ENCODE measurements at regions not wholly inside any gene's neighbourhood (a gene's known extent, or its start where the extent isn't known, plus 50 kb on each side); places are given as distances from the start of the nearest gene placed in this dataset.
"Not testable (repeated sequence)": the region's sequence is repeated elsewhere in the genome, so short reads cannot be mapped to it uniquely, and the experiment has no call there.

DNA sequence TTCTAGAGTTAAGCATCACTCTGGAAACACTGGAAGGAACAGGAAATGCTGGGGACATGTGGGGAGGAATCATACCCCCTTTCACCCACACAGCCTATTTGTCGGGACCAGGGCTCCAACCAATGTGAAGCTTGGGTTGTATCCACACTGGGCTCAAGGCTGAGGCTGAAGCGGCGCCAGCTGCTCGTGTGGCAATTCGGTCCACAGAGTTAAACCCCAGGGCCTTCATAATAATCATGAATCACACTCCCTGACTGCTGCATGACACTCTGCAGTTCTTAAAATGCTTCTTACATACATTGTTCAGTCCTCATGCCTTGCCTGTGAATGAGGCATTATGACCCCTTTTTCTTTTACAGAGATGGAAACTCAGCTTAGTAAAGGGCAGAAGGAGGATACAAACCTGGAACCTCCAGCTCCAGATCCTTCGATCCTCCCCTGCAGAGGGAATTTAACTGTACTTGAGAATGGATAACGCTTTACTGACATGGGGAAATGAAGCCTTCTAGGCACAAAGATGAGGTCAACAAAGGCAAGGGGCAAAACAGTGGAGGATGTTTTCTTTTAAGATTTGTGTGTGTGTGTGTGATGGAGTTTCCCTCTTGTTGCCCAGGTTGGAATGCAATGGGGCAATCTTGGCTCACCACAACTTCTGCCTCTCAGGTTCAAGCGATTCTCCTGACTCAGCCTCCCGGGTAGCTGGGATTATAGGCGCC is 72.7 kb downstream of the SOX9 start:
- H3K4me3 Mint-ChIP-seq (ENCODE audit: unreplicated experiment), result no peak overlapping the region
- no peaks in the 10 kb centered on the region for H3K9me3 Mint-ChIP-seq (ENCODE audit: unreplicated experiment)
- peaks cover 2% of the 10 kb centered on the region for H3K27me3 Mint-ChIP-seq (ENCODE audit: unreplicated experiment)
- H3K4me1 Mint-ChIP-seq (ENCODE audit: unreplicated experiment), result no peaks in the 10 kb centered on the region
- DNase-seq (ENCODE audit: low spot score), result no peak
- no peak overlapping the region for H3K27ac Mint-ChIP-seq (ENCODE audit: unreplicated experiment)
- peaks cover 3% of the 10 kb centered on the region for H3K36me3 Mint-ChIP-seq (ENCODE audit: low read depth, unreplicated experiment)
- TF ChIP-seq, protein P1, sequence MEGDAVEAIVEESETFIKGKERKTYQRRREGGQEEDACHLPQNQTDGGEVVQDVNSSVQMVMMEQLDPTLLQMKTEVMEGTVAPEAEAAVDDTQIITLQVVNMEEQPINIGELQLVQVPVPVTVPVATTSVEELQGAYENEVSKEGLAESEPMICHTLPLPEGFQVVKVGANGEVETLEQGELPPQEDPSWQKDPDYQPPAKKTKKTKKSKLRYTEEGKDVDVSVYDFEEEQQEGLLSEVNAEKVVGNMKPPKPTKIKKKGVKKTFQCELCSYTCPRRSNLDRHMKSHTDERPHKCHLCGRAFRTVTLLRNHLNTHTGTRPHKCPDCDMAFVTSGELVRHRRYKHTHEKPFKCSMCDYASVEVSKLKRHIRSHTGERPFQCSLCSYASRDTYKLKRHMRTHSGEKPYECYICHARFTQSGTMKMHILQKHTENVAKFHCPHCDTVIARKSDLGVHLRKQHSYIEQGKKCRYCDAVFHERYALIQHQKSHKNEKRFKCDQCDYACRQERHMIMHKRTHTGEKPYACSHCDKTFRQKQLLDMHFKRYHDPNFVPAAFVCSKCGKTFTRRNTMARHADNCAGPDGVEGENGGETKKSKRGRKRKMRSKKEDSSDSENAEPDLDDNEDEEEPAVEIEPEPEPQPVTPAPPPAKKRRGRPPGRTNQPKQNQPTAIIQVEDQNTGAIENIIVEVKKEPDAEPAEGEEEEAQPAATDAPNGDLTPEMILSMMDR (IDR thresholded peaks at IDR 0.05; ENCODE audit: unreplicated experiment), result no peak

GRCh38 chr17:72194107-72194440 is 73.3 kb downstream of the SOX9 start:
- H3K9me3 Mint-ChIP-seq (ENCODE audit: unreplicated experiment); H3K4me3 Mint-ChIP-seq (ENCODE audit: unreplicated experiment); H3K4me1 Mint-ChIP-seq (ENCODE audit: unreplicated experiment); H3K36me3 Mint-ChIP-seq (ENCODE audit: low read depth, unreplicated experiment); H3K27ac Mint-ChIP-seq (ENCODE audit: unreplicated experiment); H3K27me3 Mint-ChIP-seq (ENCODE audit: unreplicated experiment); DNase-seq (ENCODE audit: low spot score): not testable (repeated sequence)

DNA sequence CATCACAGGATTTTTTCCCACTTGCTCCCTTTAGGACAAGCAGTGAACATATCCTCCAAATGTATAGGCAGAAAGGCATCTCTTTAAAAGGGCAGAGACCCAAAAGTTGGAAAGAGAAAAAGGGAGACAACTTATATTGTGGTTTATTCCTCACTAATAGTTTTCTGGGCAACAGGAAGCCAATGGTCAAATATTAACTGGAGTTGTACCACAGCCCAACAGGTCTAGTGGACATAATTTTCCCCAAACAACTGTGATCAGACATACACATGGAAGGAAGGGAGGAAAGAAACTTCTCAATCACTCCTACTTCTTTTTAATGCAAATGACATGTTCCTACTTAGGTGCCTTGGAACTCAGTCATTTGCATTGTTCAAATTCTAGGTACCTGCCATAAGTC is 78.4 kb downstream of the SOX9 start:
- Mint-ChIP-seq H3K9me3 (ENCODE audit: unreplicated experiment) (peaks cover 4% of the 10 kb centered on the region), H3K4me1 (ENCODE audit: unreplicated experiment) (no peaks in the 10 kb centered on the region), H3K27ac (ENCODE audit: unreplicated experiment) (no peak overlapping the region), H3K27me3 (ENCODE audit: unreplicated experiment) (no peaks in the 10 kb centered on the region), H3K4me3 (ENCODE audit: unreplicated experiment) (no peak overlapping the region), H3K36me3 (ENCODE audit: low read depth, unreplicated experiment) (peaks cover 3% of the 10 kb centered on the region)
- TF ChIP-seq, protein P1 (IDR thresholded peaks at IDR 0.05; ENCODE audit: unreplicated experiment), result no peak
- DNase-seq (ENCODE audit: low spot score), result no peak

DNA sequence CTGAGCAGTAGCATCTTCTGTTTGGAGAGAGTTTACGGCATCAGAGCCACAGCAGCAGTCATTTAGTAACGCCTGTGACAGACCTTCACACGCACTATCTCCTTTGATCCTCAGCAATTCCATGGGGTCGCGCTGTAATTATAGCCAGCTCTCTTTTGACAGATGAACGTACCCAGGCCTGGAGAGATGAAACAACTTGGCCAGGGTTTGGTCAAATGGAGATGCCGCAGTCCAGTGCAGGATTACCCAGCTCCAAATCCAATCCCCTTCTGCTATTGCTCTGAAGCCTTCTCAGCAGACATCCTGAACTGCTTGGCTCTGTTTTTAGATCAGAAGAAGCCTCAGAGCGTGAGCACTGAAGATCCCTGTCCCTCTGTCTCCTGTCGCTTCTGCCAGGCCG is 83.9 kb downstream of the SOX9 start:
- H3K36me3 Mint-ChIP-seq (ENCODE audit: low read depth, unreplicated experiment), result no peaks in the 10 kb centered on the region
- peaks cover 4% of the 10 kb centered on the region for H3K9me3 Mint-ChIP-seq (ENCODE audit: unreplicated experiment)
- no peaks in the 10 kb centered on the region for H3K27me3 Mint-ChIP-seq (ENCODE audit: unreplicated experiment)
- H3K4me1 Mint-ChIP-seq (ENCODE audit: unreplicated experiment), result peaks cover 8% of the 10 kb centered on the region
- no peak overlapping the region for H3K27ac Mint-ChIP-seq (ENCODE audit: unreplicated experiment)
- H3K4me3 Mint-ChIP-seq (ENCODE audit: unreplicated experiment), result no peak overlapping the region
- TF ChIP-seq, protein P1 (IDR thresholded peaks at IDR 0.05; ENCODE audit: unreplicated experiment), result no peak
- DNase-seq (ENCODE audit: low spot score), result no peak

DNA sequence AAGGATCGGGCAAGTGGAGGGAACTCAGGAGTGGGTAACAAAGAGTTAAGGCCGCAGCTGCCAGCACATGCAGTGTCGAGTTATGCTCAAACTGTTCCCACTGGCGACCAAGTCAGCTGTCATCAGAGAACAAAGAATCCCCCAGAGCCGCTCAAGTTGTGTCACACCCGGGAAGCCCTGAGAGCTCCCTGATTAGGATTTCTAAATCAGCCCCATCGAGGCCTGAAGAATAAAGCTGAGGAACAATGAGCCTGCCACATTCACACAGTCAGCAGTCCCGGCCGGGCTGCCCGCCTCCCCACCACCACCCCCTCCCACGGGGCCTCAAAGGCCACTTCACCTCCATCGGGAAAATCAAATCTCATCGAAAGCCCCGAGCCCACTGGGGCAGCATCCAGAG is 84.5 kb downstream of the SOX9 start:
- H3K9me3 Mint-ChIP-seq (ENCODE audit: unreplicated experiment), result peaks cover 4% of the 10 kb centered on the region
- TF ChIP-seq, protein P1 (IDR thresholded peaks at IDR 0.05; ENCODE audit: unreplicated experiment), result no peak
- H3K4me1 Mint-ChIP-seq (ENCODE audit: unreplicated experiment), result peaks cover 8% of the 10 kb centered on the region
- no peaks in the 10 kb centered on the region for H3K27me3 Mint-ChIP-seq (ENCODE audit: unreplicated experiment)
- H3K27ac Mint-ChIP-seq (ENCODE audit: unreplicated experiment), result no peak overlapping the region
- DNase-seq (ENCODE audit: low spot score), result no peak
- no peak overlapping the region for H3K4me3 Mint-ChIP-seq (ENCODE audit: unreplicated experiment)
- H3K36me3 Mint-ChIP-seq (ENCODE audit: low read depth, unreplicated experiment), result no peaks in the 10 kb centered on the region
